RWPE1 (cell line): ENCODE measurements at regions not wholly inside any gene's neighbourhood (a gene's known extent, or its start where the extent isn't known, plus 50 kb on each side); places are given as distances from the start of the nearest gene placed in this dataset.

ENCODE experiments used
- CTCF ChIA-PET: fragments of 350-600 bp; sonication (Branson Sonifier 250); formaldehyde crosslinking; extraction: SDS; loops from one replicate; lab custom pipeline; 2021; lab: Yijun Ruan, JAX
- POLR2A ChIA-PET: fragments of 400-600 bp; formaldehyde crosslinking; extraction: SDS; loops from one replicate; lab custom pipeline; 2020; ENCODE audit warnings: antibody characterized with exemption; ENCODE audit not compliant: low non-redundant PET; lab: Yijun Ruan, JAX
- DNase-seq: peaks from one replicate; pipeline ENCODE4 v3.0.0; 2012; ENCODE audit warnings: low spot score
- H3K27ac ChIP-seq: fragments of 450-650 bp; 2 replicates; pipeline ENCODE4 v1.5.1; 2017
- TF ChIP-seq, protein P1 (sequence below): fragments of 450-650 bp; conservative IDR thresholded peaks from 2 replicates; pipeline ENCODE4 v1.5.1; 2017; ENCODE audit warnings: low read depth, mild to moderate bottlenecking

DNA sequence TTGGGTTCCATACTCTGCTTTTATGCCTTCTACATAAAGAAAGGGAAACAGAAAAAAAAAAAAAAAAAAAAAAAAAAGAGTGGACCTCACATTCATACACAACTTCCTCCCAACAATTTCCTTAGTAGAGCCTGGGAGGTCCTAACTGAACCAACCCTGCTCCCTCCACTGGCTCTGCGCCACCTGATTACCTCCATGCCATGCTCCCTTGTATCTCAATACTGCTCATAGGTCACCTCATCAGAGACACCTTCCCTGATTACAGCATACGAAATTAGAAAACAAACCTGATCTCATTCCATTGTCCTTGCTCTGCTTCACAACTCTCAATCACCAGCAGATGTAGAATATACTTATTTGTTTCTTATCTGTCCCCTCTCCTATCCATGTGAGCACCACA lies 134.2 kb upstream of the EYA4 start:
- TF ChIP-seq, protein P1, sequence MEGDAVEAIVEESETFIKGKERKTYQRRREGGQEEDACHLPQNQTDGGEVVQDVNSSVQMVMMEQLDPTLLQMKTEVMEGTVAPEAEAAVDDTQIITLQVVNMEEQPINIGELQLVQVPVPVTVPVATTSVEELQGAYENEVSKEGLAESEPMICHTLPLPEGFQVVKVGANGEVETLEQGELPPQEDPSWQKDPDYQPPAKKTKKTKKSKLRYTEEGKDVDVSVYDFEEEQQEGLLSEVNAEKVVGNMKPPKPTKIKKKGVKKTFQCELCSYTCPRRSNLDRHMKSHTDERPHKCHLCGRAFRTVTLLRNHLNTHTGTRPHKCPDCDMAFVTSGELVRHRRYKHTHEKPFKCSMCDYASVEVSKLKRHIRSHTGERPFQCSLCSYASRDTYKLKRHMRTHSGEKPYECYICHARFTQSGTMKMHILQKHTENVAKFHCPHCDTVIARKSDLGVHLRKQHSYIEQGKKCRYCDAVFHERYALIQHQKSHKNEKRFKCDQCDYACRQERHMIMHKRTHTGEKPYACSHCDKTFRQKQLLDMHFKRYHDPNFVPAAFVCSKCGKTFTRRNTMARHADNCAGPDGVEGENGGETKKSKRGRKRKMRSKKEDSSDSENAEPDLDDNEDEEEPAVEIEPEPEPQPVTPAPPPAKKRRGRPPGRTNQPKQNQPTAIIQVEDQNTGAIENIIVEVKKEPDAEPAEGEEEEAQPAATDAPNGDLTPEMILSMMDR, result no peak

DNA sequence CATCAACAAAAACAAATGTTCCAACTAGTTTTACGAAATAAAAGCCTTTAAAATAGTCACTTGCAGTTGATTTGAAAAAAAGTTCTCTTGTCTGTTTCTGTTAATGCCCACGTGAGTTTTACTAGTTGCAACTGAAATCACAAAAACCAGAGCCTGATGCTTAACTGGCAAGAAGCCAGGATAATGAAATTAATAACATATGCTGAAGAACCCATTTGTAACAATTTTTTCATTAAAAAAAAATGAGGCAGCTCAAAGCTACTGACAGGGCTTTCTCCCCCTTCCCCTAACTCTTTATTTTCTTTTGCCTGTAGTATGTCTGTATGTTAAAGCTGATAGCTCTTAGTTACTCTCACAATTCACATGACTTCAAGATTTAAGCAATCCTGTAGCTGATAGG lies 132.7 kb upstream of the EYA4 start:
- DNase-seq, result no peak
- TF ChIP-seq, protein P1, result no peak
- no peak overlapping the region for H3K27ac ChIP-seq
- CTCF ChIA-PET, result no interaction called here
- POLR2A ChIA-PET, result no interaction called here

More for the DNA sequence above, 134.2 kb upstream of the EYA4 start:
- H3K27ac ChIP-seq, result no peak overlapping the region
- DNase-seq, result no peak
- CTCF ChIA-PET, result no interaction called here
- POLR2A ChIA-PET, result no interaction called here

DNA sequence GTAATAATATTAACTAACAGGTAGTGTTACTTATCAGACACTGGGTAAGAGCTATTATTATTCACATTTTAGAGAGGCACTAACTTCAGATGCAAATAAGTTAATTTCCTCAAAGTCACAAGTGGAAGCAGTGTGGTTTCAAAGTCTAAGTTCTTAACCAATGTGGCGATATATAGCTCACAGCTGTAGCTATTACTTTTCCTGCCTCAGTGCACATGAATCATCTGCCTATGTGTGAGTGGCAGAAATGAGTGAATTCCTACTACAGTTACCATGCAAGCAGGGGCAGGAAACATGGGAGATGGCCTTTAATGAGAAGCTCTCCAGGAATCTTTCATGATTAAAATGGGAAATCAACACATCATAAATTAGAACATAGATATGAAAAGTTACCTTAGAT lies 126.2 kb upstream of the EYA4 start:
- TF ChIP-seq, protein P1, result no peak
- DNase-seq, result no peak
- ChIA-PET CTCF (interaction anchor here (0.6 kb wide), 1 partner anchor 104 kb away, joined by 5 read pairs; no protein-coding TSS in a partner anchor), POLR2A (no interaction called here)
- no peak overlapping the region for H3K27ac ChIP-seq

DNA sequence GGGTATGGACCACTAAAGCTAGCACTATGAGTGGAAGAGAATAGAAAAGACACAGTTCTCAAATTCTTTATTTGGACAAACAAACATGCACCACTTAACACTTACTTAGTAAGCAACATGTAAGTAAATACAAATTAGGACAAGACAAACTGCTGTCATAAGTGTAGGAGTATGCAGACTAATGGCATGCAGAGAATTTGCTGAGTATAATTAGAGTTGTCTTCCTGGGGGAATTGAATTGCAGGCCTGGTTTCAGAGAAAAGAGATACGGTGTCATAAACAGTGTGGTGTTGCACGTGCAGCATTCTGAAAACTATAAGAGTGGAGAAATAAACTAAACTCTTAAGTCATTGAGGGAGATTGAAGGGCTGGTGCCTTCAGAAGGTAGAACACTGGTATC lies 125.2 kb upstream of the EYA4 start:
- H3K27ac ChIP-seq, result no peak overlapping the region
- TF ChIP-seq, protein P1, result no peak
- DNase-seq, result no peak
- ChIA-PET CTCF (no interaction called here), POLR2A (no interaction called here)

DNA sequence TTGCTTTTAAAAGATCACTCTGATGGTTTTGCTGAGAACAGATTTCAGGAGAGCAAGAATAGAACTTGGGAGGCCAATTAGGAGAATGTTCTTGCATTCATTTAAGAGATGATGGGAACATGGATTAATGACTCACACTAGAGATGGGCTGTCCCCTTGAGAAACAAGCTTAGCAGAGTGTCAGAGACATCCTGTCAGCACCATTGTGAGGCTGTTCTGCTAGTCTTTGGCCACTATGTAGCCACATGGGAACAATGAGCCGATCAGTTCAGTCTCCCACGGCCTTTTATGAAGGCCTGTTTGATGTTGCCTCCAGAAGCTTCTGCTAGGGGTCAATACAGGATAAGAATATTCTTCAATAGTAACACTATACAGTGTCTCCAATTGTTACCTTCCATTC lies 113.0 kb upstream of the EYA4 start:
- no peak for DNase-seq
- TF ChIP-seq, protein P1, result no peak
- ChIA-PET CTCF (no interaction called here), POLR2A (no interaction called here)
- H3K27ac ChIP-seq, result no peak overlapping the region

DNA sequence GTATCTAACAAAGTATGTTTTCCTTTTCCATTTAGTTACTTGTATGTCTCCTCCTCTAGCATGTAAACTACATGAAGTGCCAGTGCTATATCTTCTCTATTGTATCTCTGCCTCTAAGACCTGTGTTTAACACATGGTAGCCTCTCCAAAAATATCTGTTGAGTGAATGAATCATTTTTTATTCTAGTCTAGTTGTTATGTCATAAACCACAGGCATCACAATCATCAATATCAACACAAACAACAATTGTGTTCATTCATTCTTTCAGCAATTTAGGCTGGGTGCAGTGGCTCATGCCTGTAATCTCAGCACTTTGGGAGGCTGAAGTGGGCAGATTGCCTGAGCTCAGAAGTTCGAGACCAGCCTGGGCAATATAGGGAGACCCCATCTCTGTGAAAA lies 111.6 kb upstream of the EYA4 start:
- H3K27ac ChIP-seq, result peak overlapping the region; percentile 46; the same call in 1 of the 2 replicates
- TF ChIP-seq, protein P1, result no peak
- ChIA-PET POLR2A (no interaction called here), CTCF (no interaction called here)
- DNase-seq, result no peak
